CD4-positive, CD25-positive, alpha-beta regulatory T cell (primary cell): ENCODE measurements at regions not wholly inside any gene's neighbourhood (a gene's known extent, or its start where the extent isn't known, plus 50 kb on each side); places are given as distances from the start of the nearest gene placed in this dataset.

ENCODE experiments used
- ATAC-seq, 2 donors: fragments of 150-1000 bp; cut with Tn5 transposase; one replicate each; pipeline ENCODE4 v1.10.0; 2021; ENCODE audit warnings: low read depth in 2 of 2, moderate number of reproducible peaks in 2 of 2, moderate library complexity in 1 of 2
- DNase-seq, 3 donors: peaks; one replicate each; pipeline versions ENCODE4 v3.0.0 to v3.0.0-alpha.2; 2012 to 2022; ENCODE audit warnings: mixed read lengths in 1 of 3
- H3K27ac ChIP-seq: one replicate; pipeline ENCODE4 v1.7.0; 2013; ENCODE audit warnings: mild to moderate bottlenecking, low read length; ENCODE audit not compliant: insufficient read depth, poor library complexity, severe bottlenecking
- H3K27me3 ChIP-seq: one replicate; pipeline ENCODE4 v1.7.0; 2013; ENCODE audit warnings: low read length; ENCODE audit not compliant: control insufficient read depth, insufficient read depth
- H3K36me3 ChIP-seq: one replicate; pipeline ENCODE4 v1.7.0; 2013; ENCODE audit warnings: mild to moderate bottlenecking, low read length, moderate library complexity; ENCODE audit not compliant: control insufficient read depth, insufficient read depth
- H3K4me1 ChIP-seq: 2 replicates; pipeline ENCODE4 v1.7.0; 2013; ENCODE audit warnings: mild to moderate bottlenecking, low read length; ENCODE audit not compliant: insufficient read depth, control insufficient read depth, poor library complexity, severe bottlenecking
- H3K4me3 ChIP-seq: one replicate; pipeline ENCODE4 v1.7.0; 2013; ENCODE audit warnings: low read depth, mild to moderate bottlenecking, low read length, moderate library complexity
- H3K9me3 ChIP-seq, 2 experiments: 1 replicate in 1 of 2; 2 replicates in 1 of 2; pipeline ENCODE4 v1.7.0; 2013; ENCODE audit warnings: low read length in 2 of 2, mild to moderate bottlenecking in 1 of 2, moderate library complexity in 1 of 2; ENCODE audit not compliant: control insufficient read depth in 2 of 2
- H3K27ac Mint-ChIP-seq, 3 donors: one replicate each; pipeline ENCODE4 v1.8.0; 2020 to 2022; ENCODE audit warnings: mild to moderate bottlenecking in 3 of 3, mixed read lengths in 3 of 3, moderate library complexity in 2 of 3
- H3K27me3 Mint-ChIP-seq: one replicate; pipeline ENCODE4 v1.8.0; 2022; ENCODE audit warnings: mild to moderate bottlenecking, mixed read lengths
- H3K36me3 Mint-ChIP-seq: one replicate; pipeline ENCODE4 v1.8.0; 2020; ENCODE audit warnings: mixed read lengths
- H3K4me1 Mint-ChIP-seq, 4 donors: one replicate each; pipeline ENCODE4 v1.8.0; 2020 to 2022; ENCODE audit warnings: mixed read lengths in 4 of 4, mild to moderate bottlenecking in 1 of 4
- H3K4me3 Mint-ChIP-seq, 4 donors: one replicate each; pipeline ENCODE4 v1.8.0; 2020 to 2022; ENCODE audit warnings: mild to moderate bottlenecking in 4 of 4, mixed read lengths in 4 of 4, moderate library complexity in 3 of 4
- H3K9me3 Mint-ChIP-seq, 7 donors: one replicate each; pipeline ENCODE4 v1.8.0; 2020 to 2022; ENCODE audit warnings: mixed read lengths in 7 of 7, mild to moderate bottlenecking in 3 of 7, moderate library complexity in 2 of 7

- Mint-ChIP-seq H3K27me3 (peaks cover 7% of the 10 kb centered on the region), H3K4me3 (no peak overlapping the region), H3K36me3 (no peaks in the 10 kb centered on the region), H3K9me3 (peaks cover 0 to 2% (median 1%) of the 10 kb centered on the region in 7 donors), H3K4me1 (no peaks in the 10 kb centered on the region), H3K27ac (no peak overlapping the region)
- ATAC-seq (no peak), DNase-seq (no peak)
- no peaks in the 10 kb centered on the region for H3K4me1 ChIP-seq
- H3K27ac ChIP-seq = no peak overlapping the region
- H3K27me3 ChIP-seq = no peaks in the 10 kb centered on the region
- H3K36me3 ChIP-seq = no peaks in the 10 kb centered on the region
- no peaks in the 10 kb centered on the region for H3K9me3 ChIP-seq
- H3K4me3 ChIP-seq = no peak overlapping the region
These were observed 84.4 kb downstream of the KIF4B start for GRCh38 chr5:155097995-155098394.

DNA sequence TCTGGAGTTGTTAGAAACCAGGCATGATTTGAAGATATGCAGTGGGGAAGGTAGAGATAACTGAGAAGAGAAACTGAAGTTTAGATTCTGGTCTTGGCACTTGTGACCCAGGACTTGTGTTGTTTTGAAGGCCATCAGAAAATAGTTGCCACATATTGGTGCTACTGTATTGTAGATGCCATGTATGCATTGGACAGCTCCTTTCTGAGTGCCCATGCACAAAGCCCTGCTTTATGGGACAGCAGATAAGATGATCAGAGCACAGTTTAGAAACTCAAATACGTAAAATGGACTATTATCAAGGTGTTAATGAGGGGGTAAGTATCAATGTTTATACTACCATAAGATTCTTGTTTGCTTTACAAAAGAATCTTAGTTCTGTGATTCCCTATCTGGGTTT, 84.9 kb downstream of the KIF4B start:
- H3K9me3 ChIP-seq = no peaks in the 10 kb centered on the region
- Mint-ChIP-seq H3K9me3 (peaks cover 0 to 2% (median 1%) of the 10 kb centered on the region in 7 donors), H3K4me3 (no peak overlapping the region), H3K4me1 (no peaks in the 10 kb centered on the region), H3K27me3 (peaks cover 5% of the 10 kb centered on the region), H3K36me3 (no peaks in the 10 kb centered on the region), H3K27ac (no peak overlapping the region)
- no peak for DNase-seq
- H3K27ac ChIP-seq = no peak overlapping the region
- H3K4me3 ChIP-seq = no peak overlapping the region
- ATAC-seq = no peak
- no peaks in the 10 kb centered on the region for H3K36me3 ChIP-seq
- H3K27me3 ChIP-seq = no peaks in the 10 kb centered on the region
- no peaks in the 10 kb centered on the region for H3K4me1 ChIP-seq

GRCh38 chr5:155101697-155102096, 88.1 kb downstream of the KIF4B start:
- Mint-ChIP-seq H3K27ac (no peak overlapping the region), H3K36me3 (no peaks in the 10 kb centered on the region), H3K4me1 (no peaks in the 10 kb centered on the region), H3K27me3 (no peaks in the 10 kb centered on the region), H3K4me3 (no peak overlapping the region), H3K9me3 (peaks cover 0 to 1% (median 0%) of the 10 kb centered on the region in 7 donors)
- H3K27ac ChIP-seq = no peak overlapping the region
- no peaks in the 10 kb centered on the region for H3K36me3 ChIP-seq
- H3K27me3 ChIP-seq = no peaks in the 10 kb centered on the region
- H3K9me3 ChIP-seq = no peaks in the 10 kb centered on the region
- ATAC-seq (no peak), DNase-seq (no peak)
- H3K4me1 ChIP-seq = no peaks in the 10 kb centered on the region
- H3K4me3 ChIP-seq = no peak overlapping the region

- H3K4me3 Mint-ChIP-seq = no peak overlapping the region
- no peak for DNase-seq
- Histone ChIP-seq H3K4me1 (no peaks in the 10 kb centered on the region), H3K9me3 (no peaks in the 10 kb centered on the region), H3K36me3 (no peaks in the 10 kb centered on the region), H3K27ac (no peak overlapping the region), H3K4me3 (no peak overlapping the region), H3K27me3 (no peaks in the 10 kb centered on the region)
- H3K36me3 Mint-ChIP-seq = no peaks in the 10 kb centered on the region
- no peaks in the 10 kb centered on the region for H3K9me3 Mint-ChIP-seq
- H3K27ac Mint-ChIP-seq = no peak overlapping the region
- no peaks in the 10 kb centered on the region for H3K4me1 Mint-ChIP-seq
- no peaks in the 10 kb centered on the region for H3K27me3 Mint-ChIP-seq
- ATAC-seq = no peak
These were observed 89.6 kb downstream of the KIF4B start for GRCh38 chr5:155103146-155103545.

DNA sequence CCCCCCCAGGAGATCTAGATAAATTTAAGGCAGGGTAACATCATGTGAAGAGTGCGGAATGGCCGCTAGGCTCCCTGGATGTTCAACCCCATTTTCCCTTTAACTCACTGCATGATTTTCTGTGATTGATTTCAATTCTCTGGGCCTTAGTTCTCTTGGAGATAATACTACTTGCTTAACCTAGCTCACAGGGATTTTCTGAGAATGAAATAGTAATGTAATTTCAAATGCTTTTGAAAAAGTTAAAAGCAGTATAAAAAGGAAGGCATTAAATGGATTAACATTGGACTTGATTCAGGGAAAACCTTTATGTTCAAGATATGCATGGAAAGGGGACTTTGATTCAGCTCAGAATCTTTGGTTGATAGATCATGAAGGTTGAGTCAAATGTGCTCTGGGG, 90.9 kb downstream of the KIF4B start:
- no peak overlapping the region for H3K4me3 Mint-ChIP-seq
- H3K27ac Mint-ChIP-seq = no peak overlapping the region
- H3K27me3 Mint-ChIP-seq = no peaks in the 10 kb centered on the region
- H3K9me3 ChIP-seq = no peaks in the 10 kb centered on the region
- H3K4me3 ChIP-seq = no peak overlapping the region
- H3K27me3 ChIP-seq = no peaks in the 10 kb centered on the region
- no peaks in the 10 kb centered on the region for H3K36me3 Mint-ChIP-seq
- no peaks in the 10 kb centered on the region for H3K36me3 ChIP-seq
- no peaks in the 10 kb centered on the region for H3K9me3 Mint-ChIP-seq
- no peak overlapping the region for H3K27ac ChIP-seq
- H3K4me1 Mint-ChIP-seq = no peaks in the 10 kb centered on the region
- no peak for ATAC-seq
- DNase-seq = no peak
- H3K4me1 ChIP-seq = no peaks in the 10 kb centered on the region

GRCh38 chr5:155106221-155106620, 92.7 kb downstream of the KIF4B start:
- no peak for DNase-seq
- Mint-ChIP-seq H3K27ac (peak overlapping the region in 1 of 3 donors; percentile 72), H3K27me3 (no peaks in the 10 kb centered on the region), H3K4me1 (no peaks in the 10 kb centered on the region), H3K4me3 (no peak overlapping the region), H3K9me3 (peaks cover 0 to under 1% (median 0%) of the 10 kb centered on the region in 7 donors), H3K36me3 (no peaks in the 10 kb centered on the region)
- Histone ChIP-seq H3K4me3 (no peak overlapping the region), H3K4me1 (no peaks in the 10 kb centered on the region), H3K36me3 (no peaks in the 10 kb centered on the region), H3K9me3 (no peaks in the 10 kb centered on the region), H3K27ac (no peak overlapping the region), H3K27me3 (no peaks in the 10 kb centered on the region)
- no peak for ATAC-seq

- Mint-ChIP-seq H3K27me3 (no peaks in the 10 kb centered on the region), H3K9me3 (peaks cover 0 to 2% (median 0%) of the 10 kb centered on the region in 7 donors), H3K27ac (no peak overlapping the region), H3K4me3 (no peak overlapping the region), H3K4me1 (no peaks in the 10 kb centered on the region), H3K36me3 (no peaks in the 10 kb centered on the region)
- H3K36me3 ChIP-seq = no peaks in the 10 kb centered on the region
- no peaks in the 10 kb centered on the region for H3K9me3 ChIP-seq
- DNase-seq (no peak), ATAC-seq (no peak)
- no peaks in the 10 kb centered on the region for H3K27me3 ChIP-seq
- no peak overlapping the region for H3K4me3 ChIP-seq
- no peaks in the 10 kb centered on the region for H3K4me1 ChIP-seq
- no peak overlapping the region for H3K27ac ChIP-seq
These were observed 100.3 kb downstream of the KIF4B start for GRCh38 chr5:155113888-155114287.

- Mint-ChIP-seq H3K27ac (no peak overlapping the region), H3K27me3 (no peaks in the 10 kb centered on the region), H3K4me1 (no peaks in the 10 kb centered on the region), H3K4me3 (no peak overlapping the region), H3K9me3 (peaks cover 0 to 2% (median 0%) of the 10 kb centered on the region in 7 donors), H3K36me3 (no peaks in the 10 kb centered on the region)
- ATAC-seq = no peak
- Histone ChIP-seq H3K27me3 (no peaks in the 10 kb centered on the region), H3K4me3 (no peak overlapping the region), H3K4me1 (no peaks in the 10 kb centered on the region), H3K9me3 (no peaks in the 10 kb centered on the region), H3K36me3 (no peaks in the 10 kb centered on the region), H3K27ac (no peak overlapping the region)
- DNase-seq = no peak
These were observed 101.1 kb downstream of the KIF4B start for GRCh38 chr5:155114655-155115054.
